ENCODE measurements at regions not wholly inside any gene's neighbourhood (a gene's known extent, or its start where the extent isn't known, plus 50 kb on each side); places are given as distances from the start of the nearest gene placed in this dataset.

- no peak overlapping the region for H2AFZ ChIP-seq (ENCODE audit: low read length)
- no peak overlapping the region for H3K4me2 ChIP-seq (ENCODE audit: insufficient read depth, insufficient read length, low read length)
- H3K9ac ChIP-seq (ENCODE audit: extremely low read depth, insufficient read length, low read length): no peak overlapping the region
- H3K27me3 ChIP-seq (ENCODE audit: insufficient read depth, low read length): no peaks in the 10 kb centered on the region; the same call in 1 of the 2 replicates
- no peak overlapping the region for H2BK5ac ChIP-seq (ENCODE audit: insufficient read length, low read length)
- no peaks in the 10 kb centered on the region for H3K23me2 ChIP-seq (ENCODE audit: insufficient read length, low read depth, low read length, poor library complexity, severe bottlenecking)
- H4K5ac ChIP-seq (ENCODE audit: insufficient read length, low read depth, low read length): no peak overlapping the region
- no peaks in the 10 kb centered on the region for H3K79me2 ChIP-seq (ENCODE audit: insufficient read depth, low read length)
- no CpG with 5 or more reads among the region's 2 CpGs for WGBS (ENCODE audit: extremely low coverage, insufficient read length, low lambda C conversion rate)
- H3K9me3 Mint-ChIP-seq: no peaks in the 10 kb centered on the region; a peak in 2 of 5 replicates
- H3K36me3 Mint-ChIP-seq (ENCODE audit: insufficient read depth in 1 of 3, low read depth in 3 of 3): no peaks in the 10 kb centered on the region
- no peak overlapping the region for H2BK15ac ChIP-seq (ENCODE audit: low read depth, low read length)
- H4K8ac ChIP-seq (replicated peaks; ENCODE audit: insufficient read length, low read depth, low read length): no peak overlapping the region
- H3K14ac ChIP-seq (ENCODE audit: insufficient read depth, low read length): no peak overlapping the region
- no peak overlapping the region for H3K18ac ChIP-seq (ENCODE audit: insufficient read length, low read depth, low read length)
- TF ChIP-seq CTCF (conservative IDR thresholded peaks at IDR 0.05): no peak
- DNase-seq: no peak
- no peak overlapping the region for H3K27ac ChIP-seq (ENCODE audit: insufficient read length, low read depth, low read length)
- no peak overlapping the region for H3K4ac ChIP-seq (ENCODE audit: low read depth, low read length)
- no peaks in the 10 kb centered on the region for H3K79me1 ChIP-seq (ENCODE audit: insufficient read depth, low read depth, low read length, poor library complexity, severe bottlenecking)
- no peaks in the 10 kb centered on the region for H4K20me1 ChIP-seq (ENCODE audit: control insufficient read depth, insufficient read depth, insufficient read length)
- no peak overlapping the region for H3K56ac ChIP-seq (ENCODE audit: insufficient read length, low read depth, low read length)
- H3K27ac Mint-ChIP-seq: no peak overlapping the region
- H2BK20ac ChIP-seq (ENCODE audit: low read depth, low read length, poor library complexity, severe bottlenecking): no peak overlapping the region
- no peaks in the 10 kb centered on the region for H3K9me3 ChIP-seq (ENCODE audit: control insufficient read depth, low read depth, low read length)
- H4K91ac ChIP-seq (ENCODE audit: insufficient read length, low read depth, low read length): no peak overlapping the region
- H3K23ac ChIP-seq (ENCODE audit: insufficient read length, low read depth, low read length): no peak overlapping the region
- H2BK120ac ChIP-seq (ENCODE audit: low read depth, low read length, poor library complexity, severe bottlenecking): no peak overlapping the region
- peaks cover 5% of the 10 kb centered on the region; the same call in 1 of the 2 replicates for H3K4me1 ChIP-seq (ENCODE audit: insufficient read depth, low read length)
- no peak overlapping the region for H2AK5ac ChIP-seq (ENCODE audit: insufficient read length, low read length)
- H2BK12ac ChIP-seq (ENCODE audit: insufficient read length, low read depth, low read length): no peak overlapping the region
- H3T11ph ChIP-seq (ENCODE audit: low read length): no peak overlapping the region
- peaks cover 94% of the 10 kb centered on the region for H3K27me3 Mint-ChIP-seq (ENCODE audit: low read depth)
- peaks cover 10 to 22% of the 10 kb centered on the region in 2 experiments for H3K4me1 Mint-ChIP-seq
- no peak overlapping the region for H3K4me3 Mint-ChIP-seq
Observed at GRCh38 chr2:136517716-136518115, 247.6 kb upstream of the THSD7B start.
